ENCODE measurements at regions not wholly inside any gene's neighbourhood (a gene's known extent, or its start where the extent isn't known, plus 50 kb on each side); places are given as distances from the start of the nearest gene placed in this dataset.

DNA sequence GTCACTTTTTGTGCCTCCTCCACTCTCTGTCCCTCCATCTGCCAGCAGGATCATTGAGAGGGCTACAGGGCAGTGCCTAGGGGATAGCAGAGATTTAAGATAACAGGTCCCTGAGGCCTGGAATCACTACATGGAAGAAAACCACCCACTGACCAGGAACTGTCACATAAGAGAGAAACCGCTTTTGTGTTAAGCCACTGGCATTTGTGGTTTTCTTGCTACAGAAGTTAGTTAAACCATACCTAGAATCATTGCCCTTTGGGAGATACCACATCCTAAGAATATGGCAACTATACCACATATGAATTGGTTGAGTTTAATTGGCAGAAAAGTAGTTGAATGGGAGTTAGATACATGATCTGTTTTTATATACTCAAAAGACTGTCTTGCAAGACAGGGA lies 112.8 kb upstream of the LPP start:
- H3K27me3 ChIP-seq (replicated peaks in 1 of 2; ENCODE audit: control insufficient read depth in 2 of 2, insufficient read depth in 2 of 2, low read length in 1 of 2) = peaks cover 1 to 3% of the 10 kb centered on the region in 2 experiments; a peak in 2 of 4 replicates

GRCh38 chr3:188041895-188042294 lies 112.1 kb upstream of the LPP start:
- intact Hi-C loops (cut with micrococcal nuclease; ENCODE audit: unreplicated experiment) = no loop called here
- Histone ChIP-seq H3K9me3 (replicated peaks; ENCODE audit: control insufficient read depth, insufficient read depth, low read length) (no peaks in the 10 kb centered on the region), H3K4me3 (no peak overlapping the region), H3K4me2 (ENCODE audit: control insufficient read depth, insufficient read depth) (no peak overlapping the region), H3K79me2 (ENCODE audit: control insufficient read depth, insufficient read depth, low read length) (no peaks in the 10 kb centered on the region), H3K27me3 (replicated peaks in 1 of 2; ENCODE audit: control insufficient read depth in 2 of 2, insufficient read depth in 2 of 2, low read length in 1 of 2) (peaks cover 1 to 6% of the 10 kb centered on the region in 2 experiments; a peak in 3 of 4 replicates), H3K9ac (ENCODE audit: control insufficient read depth, insufficient read depth, low read length) (no peak overlapping the region), H3K27ac (ENCODE audit: control insufficient read depth, insufficient read depth) (no peak overlapping the region), H3K4me1 (ENCODE audit: control insufficient read depth, insufficient read depth, low read length) (no peaks in the 10 kb centered on the region), H2AFZ (ENCODE audit: control insufficient read depth, low read depth, low read length) (no peak overlapping the region), H3K36me3 (ENCODE audit: control insufficient read depth in 2 of 2, insufficient read depth in 2 of 2, low read length in 1 of 2) (no peaks in the 10 kb centered on the region), H4K20me1 (ENCODE audit: control insufficient read depth, insufficient read depth) (no peaks in the 10 kb centered on the region)
- no TSS peak for BruUV-seq (replicated peaks)
- SMC1A ChIA-PET (ENCODE audit: uncharacterized antibody, unreplicated experiment) = no interaction called here
- POLR2A ChIA-PET = no interaction called here
- WGBS (ENCODE audit: insufficient coverage, insufficient replicate concordance, low lambda C conversion rate, missing lambda C conversion rate) = 45% methylated on average over 5 of the region's 5 CpGs
- in situ Hi-C loops (cut with MboI) = no loop called here
- CTCF ChIA-PET = interaction anchor here (0.9 to 2.0 kb wide), 2 partner anchors 35 to 302 kb away, joined by 3 to 6 read pairs; no protein-coding TSS in a partner anchor
- RAD21 ChIA-PET (ENCODE audit: unreplicated experiment) = no interaction called here
- no peak for ATAC-seq
- no peak for DNase-seq (ENCODE audit: low read depth, low spot score)
- no peak for FAIRE-seq
- TF ChIP-seq SIN3A (IDR thresholded peaks at IDR 0.05; ENCODE audit: low read depth, low read length) = no peak
- TF ChIP-seq CBX3 (IDR thresholded peaks at IDR 0.05; ENCODE audit: borderline replicate concordance, low read depth) = no peak
- no peak for TF ChIP-seq JUNB (IDR thresholded peaks at IDR 0.05)
- no peak for TF ChIP-seq NFXL1 (IDR thresholded peaks at IDR 0.05; ENCODE audit: borderline replicate concordance)
- TF ChIP-seq SMARCA5 (IDR thresholded peaks at IDR 0.05) = no peak
- no peak for TF ChIP-seq POLR2AphosphoS2 (IDR thresholded peaks at IDR 0.05; ENCODE audit: low read depth, low read length)
- TF ChIP-seq ZNF384 (IDR thresholded peaks at IDR 0.05; ENCODE audit: borderline replicate concordance, low read depth, low read length) = no peak
- no peak for TF ChIP-seq EED (IDR thresholded peaks at IDR 0.05; ENCODE audit: low read depth)
- no peak for TF ChIP-seq LARP7 (IDR thresholded peaks at IDR 0.05)
- no peak for TF ChIP-seq CHD4 (IDR thresholded peaks at IDR 0.05)
- TF ChIP-seq, protein P1, sequence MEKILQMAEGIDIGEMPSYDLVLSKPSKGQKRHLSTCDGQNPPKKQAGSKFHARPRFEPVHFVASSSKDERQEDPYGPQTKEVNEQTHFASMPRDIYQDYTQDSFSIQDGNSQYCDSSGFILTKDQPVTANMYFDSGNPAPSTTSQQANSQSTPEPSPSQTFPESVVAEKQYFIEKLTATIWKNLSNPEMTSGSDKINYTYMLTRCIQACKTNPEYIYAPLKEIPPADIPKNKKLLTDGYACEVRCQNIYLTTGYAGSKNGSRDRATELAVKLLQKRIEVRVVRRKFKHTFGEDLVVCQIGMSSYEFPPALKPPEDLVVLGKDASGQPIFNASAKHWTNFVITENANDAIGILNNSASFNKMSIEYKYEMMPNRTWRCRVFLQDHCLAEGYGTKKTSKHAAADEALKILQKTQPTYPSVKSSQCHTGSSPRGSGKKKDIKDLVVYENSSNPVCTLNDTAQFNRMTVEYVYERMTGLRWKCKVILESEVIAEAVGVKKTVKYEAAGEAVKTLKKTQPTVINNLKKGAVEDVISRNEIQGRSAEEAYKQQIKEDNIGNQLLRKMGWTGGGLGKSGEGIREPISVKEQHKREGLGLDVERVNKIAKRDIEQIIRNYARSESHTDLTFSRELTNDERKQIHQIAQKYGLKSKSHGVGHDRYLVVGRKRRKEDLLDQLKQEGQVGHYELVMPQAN (conservative IDR thresholded peaks at IDR 0.05) = no peak
- TF ChIP-seq PAX5 (IDR thresholded peaks at IDR 0.05; ENCODE audit: borderline replicate concordance, low read depth, low read length) = no peak

More for the DNA sequence above, 112.8 kb upstream of the LPP start:
- FAIRE-seq (no peak), ATAC-seq (no peak), DNase-seq (ENCODE audit: low read depth, low spot score) (no peak)
- H3K36me3 ChIP-seq (ENCODE audit: control insufficient read depth in 2 of 2, insufficient read depth in 2 of 2, low read length in 1 of 2) = no peaks in the 10 kb centered on the region
- no peaks in the 10 kb centered on the region for H4K20me1 ChIP-seq (ENCODE audit: control insufficient read depth, insufficient read depth)
- no peaks in the 10 kb centered on the region for H3K4me1 ChIP-seq (ENCODE audit: control insufficient read depth, insufficient read depth, low read length)
- H3K27ac ChIP-seq (ENCODE audit: control insufficient read depth, insufficient read depth) = no peak overlapping the region
- no TSS peak for BruUV-seq (replicated peaks)
- intact Hi-C loops (cut with micrococcal nuclease; ENCODE audit: unreplicated experiment) (no loop called here), in situ Hi-C loops (cut with MboI) (no loop called here)
- RAD21 ChIA-PET (ENCODE audit: unreplicated experiment) = no interaction called here
- no peaks in the 10 kb centered on the region for H3K79me2 ChIP-seq (ENCODE audit: control insufficient read depth, insufficient read depth, low read length)
- H2AFZ ChIP-seq (ENCODE audit: control insufficient read depth, low read depth, low read length) = no peak overlapping the region
- POLR2A ChIA-PET = no interaction called here
- 30% methylated on average over 1 of the region's 1 CpG for WGBS (ENCODE audit: insufficient coverage, insufficient replicate concordance, low lambda C conversion rate, missing lambda C conversion rate)
- H3K9me3 ChIP-seq (replicated peaks; ENCODE audit: control insufficient read depth, insufficient read depth, low read length) = no peaks in the 10 kb centered on the region
- SMC1A ChIA-PET (ENCODE audit: uncharacterized antibody, unreplicated experiment) = no interaction called here
- no peak for TF ChIP-seq MTA2 (IDR thresholded peaks at IDR 0.05; ENCODE audit: low read depth)
- TF ChIP-seq CBX3 (IDR thresholded peaks at IDR 0.05; ENCODE audit: borderline replicate concordance, low read depth) = no peak
- no peak for TF ChIP-seq SREBF2 (IDR thresholded peaks at IDR 0.05; ENCODE audit: low read length)
- no peak for TF ChIP-seq ZBED1 (IDR thresholded peaks at IDR 0.05; ENCODE audit: borderline replicate concordance)
- TF ChIP-seq BHLHE40 (IDR thresholded peaks at IDR 0.05; ENCODE audit: borderline replicate concordance in 1 of 2, low read depth in 2 of 2, low read length in 1 of 2) = no peak
- no peak for TF ChIP-seq IRF4 (IDR thresholded peaks at IDR 0.05; ENCODE audit: low read depth, low read length)
- no peak for TF ChIP-seq KDM1A (IDR thresholded peaks at IDR 0.05; ENCODE audit: borderline replicate concordance)
- TF ChIP-seq ZNF207 (IDR thresholded peaks at IDR 0.05; ENCODE audit: borderline replicate concordance) = no peak
- no peak for TF ChIP-seq RFX5 (IDR thresholded peaks at IDR 0.05; ENCODE audit: low read depth, low read length)
- TF ChIP-seq PKNOX1 (IDR thresholded peaks at IDR 0.05) = no peak
- no peak for TF ChIP-seq RCOR1 (conservative IDR thresholded peaks at IDR 0.05; ENCODE audit: low read depth, low read length)
- no peak overlapping the region for H3K4me3 ChIP-seq
- H3K4me2 ChIP-seq (ENCODE audit: control insufficient read depth, insufficient read depth) = no peak overlapping the region
- no peak overlapping the region for H3K9ac ChIP-seq (ENCODE audit: control insufficient read depth, insufficient read depth, low read length)
- CTCF ChIA-PET = interaction anchor here (2.0 kb wide), 1 partner anchor 301 kb away, joined by 6 read pairs; no protein-coding TSS in a partner anchor
